ENCODE measurements at regions not wholly inside any gene's neighbourhood (a gene's known extent, or its start where the extent isn't known, plus 50 kb on each side); places are given as distances from the start of the nearest gene placed in this dataset.

DNA sequence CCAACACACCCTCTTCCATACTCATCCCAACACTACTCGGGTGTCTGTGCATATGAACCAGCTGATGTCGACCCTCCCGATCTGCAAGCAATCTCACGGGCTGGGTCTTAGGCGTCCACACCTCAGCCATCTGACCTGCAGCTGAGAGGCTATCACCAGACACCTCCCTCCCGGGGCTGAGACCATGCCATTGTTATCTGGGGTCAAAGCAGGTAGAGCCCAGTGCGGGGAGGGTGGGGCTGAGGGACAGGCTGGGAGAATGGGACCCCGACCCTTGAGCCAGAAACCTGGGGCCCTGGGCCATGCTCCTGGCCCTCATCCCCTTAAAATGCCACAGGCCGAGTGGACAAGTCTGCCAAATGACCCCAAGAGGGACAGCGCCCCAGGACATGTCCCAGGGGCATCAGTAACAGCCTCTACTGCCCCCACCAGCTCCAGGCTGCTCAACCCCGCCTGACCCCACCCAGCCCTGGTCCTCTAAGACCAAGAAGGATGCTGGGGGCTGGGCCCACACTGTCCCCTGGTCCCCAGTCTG lies 146.7 kb upstream of the CST7 start:
- Histone ChIP-seq H3K4me2 (ENCODE audit: insufficient read depth, low read length) (no peak overlapping the region), H3K4me1 (replicated peaks in 1 of 2; ENCODE audit: control insufficient read depth in 2 of 2, insufficient read depth in 2 of 2, low read length in 2 of 2) (no peaks in the 10 kb centered on the region), H3K36me3 (ENCODE audit: control insufficient read depth, insufficient read depth, low read length) (no peaks in the 10 kb centered on the region), H3K27ac (ENCODE audit: extremely low read depth, low read depth, low read length) (no peak overlapping the region), H3K9me1 (ENCODE audit: control insufficient read depth, insufficient read depth, low read length) (no peaks in the 10 kb centered on the region), H4K20me1 (replicated peaks; ENCODE audit: control insufficient read depth, insufficient read depth, low read length) (no peaks in the 10 kb centered on the region), H3K4me3 (no peak overlapping the region), H3K9me3 (replicated peaks; ENCODE audit: control insufficient read depth, insufficient read depth, low read depth, low read length) (no peaks in the 10 kb centered on the region), H3K27me3 (ENCODE audit: control insufficient read depth in 2 of 2, insufficient read depth in 2 of 2, low read length in 2 of 2) (no peaks in the 10 kb centered on the region; a peak in 1 of 5 replicates), H2AFZ (ENCODE audit: low read depth, low read length) (no peak overlapping the region), H3K79me2 (ENCODE audit: control insufficient read depth, insufficient read depth, low read length) (no peaks in the 10 kb centered on the region), H3K9ac (ENCODE audit: insufficient read depth in 1 of 2, low read depth in 2 of 2, low read length in 2 of 2) (no peak overlapping the region)
- POLR2A ChIA-PET: no interaction called here
- no peak for ATAC-seq
- FAIRE-seq: no peak
- DNase-seq (ENCODE audit: extremely low read depth in 1 of 4, low spot score in 3 of 4): no peak
- no TSS peak for BruUV-seq (replicated peaks)
- in situ Hi-C loops (cut with MboI): no loop called here
- TF ChIP-seq, protein P1, sequence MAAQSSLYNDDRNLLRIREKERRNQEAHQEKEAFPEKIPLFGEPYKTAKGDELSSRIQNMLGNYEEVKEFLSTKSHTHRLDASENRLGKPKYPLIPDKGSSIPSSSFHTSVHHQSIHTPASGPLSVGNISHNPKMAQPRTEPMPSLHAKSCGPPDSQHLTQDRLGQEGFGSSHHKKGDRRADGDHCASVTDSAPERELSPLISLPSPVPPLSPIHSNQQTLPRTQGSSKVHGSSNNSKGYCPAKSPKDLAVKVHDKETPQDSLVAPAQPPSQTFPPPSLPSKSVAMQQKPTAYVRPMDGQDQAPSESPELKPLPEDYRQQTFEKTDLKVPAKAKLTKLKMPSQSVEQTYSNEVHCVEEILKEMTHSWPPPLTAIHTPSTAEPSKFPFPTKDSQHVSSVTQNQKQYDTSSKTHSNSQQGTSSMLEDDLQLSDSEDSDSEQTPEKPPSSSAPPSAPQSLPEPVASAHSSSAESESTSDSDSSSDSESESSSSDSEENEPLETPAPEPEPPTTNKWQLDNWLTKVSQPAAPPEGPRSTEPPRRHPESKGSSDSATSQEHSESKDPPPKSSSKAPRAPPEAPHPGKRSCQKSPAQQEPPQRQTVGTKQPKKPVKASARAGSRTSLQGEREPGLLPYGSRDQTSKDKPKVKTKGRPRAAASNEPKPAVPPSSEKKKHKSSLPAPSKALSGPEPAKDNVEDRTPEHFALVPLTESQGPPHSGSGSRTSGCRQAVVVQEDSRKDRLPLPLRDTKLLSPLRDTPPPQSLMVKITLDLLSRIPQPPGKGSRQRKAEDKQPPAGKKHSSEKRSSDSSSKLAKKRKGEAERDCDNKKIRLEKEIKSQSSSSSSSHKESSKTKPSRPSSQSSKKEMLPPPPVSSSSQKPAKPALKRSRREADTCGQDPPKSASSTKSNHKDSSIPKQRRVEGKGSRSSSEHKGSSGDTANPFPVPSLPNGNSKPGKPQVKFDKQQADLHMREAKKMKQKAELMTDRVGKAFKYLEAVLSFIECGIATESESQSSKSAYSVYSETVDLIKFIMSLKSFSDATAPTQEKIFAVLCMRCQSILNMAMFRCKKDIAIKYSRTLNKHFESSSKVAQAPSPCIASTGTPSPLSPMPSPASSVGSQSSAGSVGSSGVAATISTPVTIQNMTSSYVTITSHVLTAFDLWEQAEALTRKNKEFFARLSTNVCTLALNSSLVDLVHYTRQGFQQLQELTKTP (IDR thresholded peaks at IDR 0.05; ENCODE audit: low read depth in 1 of 2, partially characterized antibody in 2 of 2): no peak
- TF ChIP-seq ZNF57 (CRISPR knock-in tag; IDR thresholded peaks at IDR 0.05) (no peak), TGIF2 (CRISPR knock-in tag; IDR thresholded peaks at IDR 0.05) (no peak), ZNF668 (CRISPR knock-in tag; IDR thresholded peaks at IDR 0.05) (no peak), RUNX1 (IDR thresholded peaks at IDR 0.05; ENCODE audit: low read depth) (no peak), SRF (CRISPR knock-in tag; IDR thresholded peaks at IDR 0.05) (no peak)
- TF ChIP-seq, protein P2, sequence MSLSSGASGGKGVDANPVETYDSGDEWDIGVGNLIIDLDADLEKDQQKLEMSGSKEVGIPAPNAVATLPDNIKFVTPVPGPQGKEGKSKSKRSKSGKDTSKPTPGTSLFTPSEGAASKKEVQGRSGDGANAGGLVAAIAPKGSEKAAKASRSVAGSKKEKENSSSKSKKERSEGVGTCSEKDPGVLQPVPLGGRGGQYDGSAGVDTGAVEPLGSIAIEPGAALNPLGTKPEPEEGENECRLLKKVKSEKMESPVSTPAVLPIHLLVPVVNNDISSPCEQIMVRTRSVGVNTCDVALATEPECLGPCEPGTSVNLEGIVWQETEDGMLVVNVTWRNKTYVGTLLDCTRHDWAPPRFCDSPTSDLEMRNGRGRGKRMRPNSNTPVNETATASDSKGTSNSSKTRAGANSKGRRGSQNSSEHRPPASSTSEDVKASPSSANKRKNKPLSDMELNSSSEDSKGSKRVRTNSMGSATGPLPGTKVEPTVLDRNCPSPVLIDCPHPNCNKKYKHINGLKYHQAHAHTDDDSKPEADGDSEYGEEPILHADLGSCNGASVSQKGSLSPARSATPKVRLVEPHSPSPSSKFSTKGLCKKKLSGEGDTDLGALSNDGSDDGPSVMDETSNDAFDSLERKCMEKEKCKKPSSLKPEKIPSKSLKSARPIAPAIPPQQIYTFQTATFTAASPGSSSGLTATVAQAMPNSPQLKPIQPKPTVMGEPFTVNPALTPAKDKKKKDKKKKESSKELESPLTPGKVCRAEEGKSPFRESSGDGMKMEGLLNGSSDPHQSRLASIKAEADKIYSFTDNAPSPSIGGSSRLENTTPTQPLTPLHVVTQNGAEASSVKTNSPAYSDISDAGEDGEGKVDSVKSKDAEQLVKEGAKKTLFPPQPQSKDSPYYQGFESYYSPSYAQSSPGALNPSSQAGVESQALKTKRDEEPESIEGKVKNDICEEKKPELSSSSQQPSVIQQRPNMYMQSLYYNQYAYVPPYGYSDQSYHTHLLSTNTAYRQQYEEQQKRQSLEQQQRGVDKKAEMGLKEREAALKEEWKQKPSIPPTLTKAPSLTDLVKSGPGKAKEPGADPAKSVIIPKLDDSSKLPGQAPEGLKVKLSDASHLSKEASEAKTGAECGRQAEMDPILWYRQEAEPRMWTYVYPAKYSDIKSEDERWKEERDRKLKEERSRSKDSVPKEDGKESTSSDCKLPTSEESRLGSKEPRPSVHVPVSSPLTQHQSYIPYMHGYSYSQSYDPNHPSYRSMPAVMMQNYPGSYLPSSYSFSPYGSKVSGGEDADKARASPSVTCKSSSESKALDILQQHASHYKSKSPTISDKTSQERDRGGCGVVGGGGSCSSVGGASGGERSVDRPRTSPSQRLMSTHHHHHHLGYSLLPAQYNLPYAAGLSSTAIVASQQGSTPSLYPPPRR (CRISPR knock-in tag; IDR thresholded peaks at IDR 0.05; ENCODE audit: borderline replicate concordance): no peak
- 0% methylated on average over 9 of the region's 11 CpGs for WGBS (ENCODE audit: insufficient coverage, low coverage, missing lambda C conversion rate)
- intact Hi-C loops (cut with micrococcal nuclease): no loop called here
- CTCF ChIA-PET (ENCODE audit: low intra/inter-chr PET ratio): no interaction called here
